ENCODE measurements at regions not wholly inside any gene's neighbourhood (a gene's known extent, or its start where the extent isn't known, plus 50 kb on each side); places are given as distances from the start of the nearest gene placed in this dataset.
"Not testable (repeated sequence)": the region's sequence is repeated elsewhere in the genome, so short reads cannot be mapped to it uniquely, and the experiment has no call there.

- Mint-ChIP-seq H3K27ac (no peak overlapping the region), H3K27me3 (peaks cover 6 to 11% of the 10 kb centered on the region in 2 donors), H3K4me1 (ENCODE audit: low read depth in 2 of 2) (no peaks in the 10 kb centered on the region), H3K9me3 (no peaks in the 10 kb centered on the region), H3K36me3 (ENCODE audit: insufficient read depth) (no peaks in the 10 kb centered on the region), H3K4me3 (no peak overlapping the region)
- ATAC-seq (replicated peaks) = no peak
- no peak for DNase-seq
These were observed 115.6 kb upstream of the ADTRP start for GRCh38 chr6:11894212-11894611.

- H3K4me3 Mint-ChIP-seq = no peak overlapping the region
- no peak for ATAC-seq (replicated peaks)
These were observed 112.9 kb upstream of the ADTRP start for GRCh38 chr6:11891547-11891946.

GRCh38 chr6:11890849-11891248, 112.2 kb upstream of the ADTRP start:
- no peak for ATAC-seq (replicated peaks)
- H3K27ac Mint-ChIP-seq = no peak overlapping the region
- H3K4me3 Mint-ChIP-seq = no peak overlapping the region
- H3K9me3 Mint-ChIP-seq = no peaks in the 10 kb centered on the region
- DNase-seq = no peak
- peaks cover 3 to 13% of the 10 kb centered on the region in 2 donors for H3K27me3 Mint-ChIP-seq
- no peaks in the 10 kb centered on the region for H3K36me3 Mint-ChIP-seq (ENCODE audit: insufficient read depth)
- H3K4me1 Mint-ChIP-seq (ENCODE audit: low read depth in 2 of 2) = no peaks in the 10 kb centered on the region

More at GRCh38 chr6:11891547-11891946, 112.9 kb upstream of the ADTRP start:
- no peaks in the 10 kb centered on the region for H3K36me3 Mint-ChIP-seq (ENCODE audit: insufficient read depth)
- peaks cover 6 to 13% of the 10 kb centered on the region in 2 donors for H3K27me3 Mint-ChIP-seq
- H3K4me1 Mint-ChIP-seq (ENCODE audit: low read depth in 2 of 2) = no peaks in the 10 kb centered on the region
- no peak overlapping the region for H3K27ac Mint-ChIP-seq
- no peak for DNase-seq
- H3K9me3 Mint-ChIP-seq = no peaks in the 10 kb centered on the region

- Mint-ChIP-seq H3K4me1 (ENCODE audit: low read depth in 2 of 2) (no peaks in the 10 kb centered on the region), H3K27me3 (peaks cover 0 to 15% of the 10 kb centered on the region in 2 donors), H3K27ac (no peak overlapping the region), H3K9me3 (no peaks in the 10 kb centered on the region), H3K4me3 (no peak overlapping the region), H3K36me3 (ENCODE audit: insufficient read depth) (no peaks in the 10 kb centered on the region)
- no peak for ATAC-seq (replicated peaks)
- no peak for DNase-seq
These were observed 111.6 kb upstream of the ADTRP start for GRCh38 chr6:11890209-11890608.

- no peak overlapping the region for H3K4me3 Mint-ChIP-seq
- peaks cover 0 to 17% of the 10 kb centered on the region in 2 donors for H3K27me3 Mint-ChIP-seq
- no peaks in the 10 kb centered on the region for H3K9me3 Mint-ChIP-seq
- H3K36me3 Mint-ChIP-seq (ENCODE audit: insufficient read depth) = no peaks in the 10 kb centered on the region
- DNase-seq (no peak), ATAC-seq (replicated peaks) (no peak)
- H3K4me1 Mint-ChIP-seq (ENCODE audit: low read depth in 2 of 2) = no peaks in the 10 kb centered on the region
- no peak overlapping the region for H3K27ac Mint-ChIP-seq
These were observed 111.0 kb upstream of the ADTRP start for GRCh38 chr6:11889572-11889971.

- no peak for DNase-seq
- Mint-ChIP-seq H3K27ac (no peak overlapping the region), H3K36me3 (ENCODE audit: insufficient read depth) (no peaks in the 10 kb centered on the region), H3K4me3 (no peak overlapping the region), H3K9me3 (no peaks in the 10 kb centered on the region), H3K4me1 (ENCODE audit: low read depth in 2 of 2) (no peaks in the 10 kb centered on the region), H3K27me3 (peaks cover 0 to 17% of the 10 kb centered on the region in 2 donors)
- ATAC-seq (replicated peaks) = no peak
These were observed 110.1 kb upstream of the ADTRP start for GRCh38 chr6:11888727-11889126.

GRCh38 chr6:11885159-11885558, 106.6 kb upstream of the ADTRP start:
- H3K27ac Mint-ChIP-seq = no peak overlapping the region
- ATAC-seq (replicated peaks) = no peak
- H3K9me3 Mint-ChIP-seq = peaks cover 1 to 2% of the 10 kb centered on the region in 2 donors
- H3K4me3 Mint-ChIP-seq = no peak overlapping the region
- no peak for DNase-seq
- peaks cover 22 to 33% of the 10 kb centered on the region in 2 donors for H3K27me3 Mint-ChIP-seq
- no peaks in the 10 kb centered on the region for H3K4me1 Mint-ChIP-seq (ENCODE audit: low read depth in 2 of 2)
- H3K36me3 Mint-ChIP-seq (ENCODE audit: insufficient read depth) = no peaks in the 10 kb centered on the region

GRCh38 chr6:11883471-11883870, 104.9 kb upstream of the ADTRP start:
- not testable (repeated sequence) for ATAC-seq (replicated peaks); H3K9me3 Mint-ChIP-seq; H3K27ac Mint-ChIP-seq; H3K36me3 Mint-ChIP-seq (ENCODE audit: insufficient read depth); H3K4me3 Mint-ChIP-seq; DNase-seq; H3K4me1 Mint-ChIP-seq (ENCODE audit: low read depth in 2 of 2)
- H3K27me3 Mint-ChIP-seq = peaks cover 28 to 40% of the 10 kb centered on the region in 2 donors

- not testable (repeated sequence) for ATAC-seq (replicated peaks); H3K36me3 Mint-ChIP-seq (ENCODE audit: insufficient read depth); H3K27ac Mint-ChIP-seq; H3K4me1 Mint-ChIP-seq (ENCODE audit: low read depth in 2 of 2); H3K9me3 Mint-ChIP-seq; DNase-seq; H3K4me3 Mint-ChIP-seq
- peaks cover 31 to 41% of the 10 kb centered on the region in 2 donors for H3K27me3 Mint-ChIP-seq
These were observed 101.6 kb upstream of the ADTRP start for GRCh38 chr6:11880156-11880555.

GRCh38 chr6:11878735-11879134, 100.1 kb upstream of the ADTRP start:
- DNase-seq (no peak), ATAC-seq (replicated peaks) (no peak)
- Mint-ChIP-seq H3K4me3 (no peak overlapping the region), H3K36me3 (ENCODE audit: insufficient read depth) (peaks cover 3% of the 10 kb centered on the region), H3K4me1 (ENCODE audit: low read depth in 2 of 2) (no peaks in the 10 kb centered on the region), H3K9me3 (peaks cover 2 to 7% of the 10 kb centered on the region in 2 donors), H3K27ac (no peak overlapping the region), H3K27me3 (peaks cover 30 to 43% of the 10 kb centered on the region in 2 donors)

GRCh38 chr6:11878029-11878428, 99.4 kb upstream of the ADTRP start:
- Mint-ChIP-seq H3K4me3 (no peak overlapping the region), H3K27me3 (peaks cover 30 to 43% of the 10 kb centered on the region in 2 donors), H3K9me3 (peaks cover 2 to 7% of the 10 kb centered on the region in 2 donors), H3K27ac (no peak overlapping the region), H3K36me3 (ENCODE audit: insufficient read depth) (peaks cover 3% of the 10 kb centered on the region), H3K4me1 (ENCODE audit: low read depth in 2 of 2) (no peaks in the 10 kb centered on the region)
- no peak for DNase-seq
- no peak for ATAC-seq (replicated peaks)

GRCh38 chr6:11876934-11877433, 98.4 kb upstream of the ADTRP start:
- no peak for ATAC-seq (replicated peaks)
- Mint-ChIP-seq H3K27ac (no peak overlapping the region), H3K4me3 (no peak overlapping the region), H3K36me3 (ENCODE audit: insufficient read depth) (peaks cover 3% of the 10 kb centered on the region), H3K9me3 (peaks cover 2 to 7% of the 10 kb centered on the region in 2 donors), H3K4me1 (ENCODE audit: low read depth in 2 of 2) (no peaks in the 10 kb centered on the region), H3K27me3 (peaks cover 27 to 38% of the 10 kb centered on the region in 2 donors)
- no peak for DNase-seq

- Mint-ChIP-seq H3K27me3 (peaks cover 24 to 34% of the 10 kb centered on the region in 2 donors), H3K27ac (no peak overlapping the region), H3K9me3 (peaks cover 0 to 7% of the 10 kb centered on the region in 2 donors), H3K36me3 (ENCODE audit: insufficient read depth) (peaks cover 3% of the 10 kb centered on the region), H3K4me1 (ENCODE audit: low read depth in 2 of 2) (no peaks in the 10 kb centered on the region), H3K4me3 (no peak overlapping the region)
- ATAC-seq (replicated peaks) (no peak), DNase-seq (no peak)
These were observed 96.9 kb upstream of the ADTRP start for GRCh38 chr6:11875325-11876109.

- Mint-ChIP-seq H3K9me3 (no peaks in the 10 kb centered on the region), H3K27ac (no peak overlapping the region)
- DNase-seq = no peak
These were observed 91.2 kb upstream of the ADTRP start for GRCh38 chr6:11869672-11870340.

More at GRCh38 chr6:11869672-11870340, 91.2 kb upstream of the ADTRP start:
- Mint-ChIP-seq H3K4me3 (no peak overlapping the region), H3K36me3 (ENCODE audit: insufficient read depth) (no peaks in the 10 kb centered on the region), H3K4me1 (ENCODE audit: low read depth in 2 of 2) (no peaks in the 10 kb centered on the region), H3K27me3 (peaks cover 21 to 22% of the 10 kb centered on the region in 2 donors)
- no peak for ATAC-seq (replicated peaks)

Measured in effector memory CD8-positive, alpha-beta T cell (primary cell).